Caco-2 (cell line): ENCODE measurements at regions not wholly inside any gene's neighbourhood (a gene's known extent, or its start where the extent isn't known, plus 50 kb on each side); places are given as distances from the start of the nearest gene placed in this dataset.

Experiments
- BruUV-seq: library from RNA; stranded (reverse); fragments of 400-500 nt; replicated peaks from 2 replicates; lab custom pipeline; 2021; lab: Mats Ljungman, UMichigan
- CTCF ChIA-PET: fragments of 300-600 bp; sonication (Branson Sonifier 250); formaldehyde crosslinking; loops from one replicate; lab custom pipeline; 2022; ENCODE audit warnings: antibody characterized with exemption; lab: Charles Lee
- POLR2A ChIA-PET: fragments of 300-600 bp; sonication (Branson Sonifier 250); formaldehyde crosslinking; loops from one replicate; lab custom pipeline; 2022; ENCODE audit warnings: antibody characterized with exemption; lab: Charles Lee
- DNase-seq, 2 experiments: peaks; one replicate each; pipeline versions ENCODE4 v3.0.0 to v3.0.0-alpha.2; 2020 to 2022
- H3K27me3 ChIP-seq: replicated peaks from 2 replicates; pipeline ENCODE4 v1.6.0; 2011; ENCODE audit warnings: low read length; ENCODE audit not compliant: control insufficient read depth, insufficient read depth
- H3K36me3 ChIP-seq: 2 replicates; pipeline ENCODE4 v1.5.1; 2011; ENCODE audit warnings: low read length; ENCODE audit not compliant: control insufficient read depth, insufficient read depth
- H3K4me1 ChIP-seq: fragments of 250-450 bp; sonication (Bioruptor Pico); 2 replicates; pipeline ENCODE4 v1.5.1; 2020; ENCODE audit warnings: mild to moderate bottlenecking
- H3K4me3 ChIP-seq: 2 replicates; pipeline ENCODE4 v1.5.1; 2011; ENCODE audit warnings: low read depth, mild to moderate bottlenecking, control low read depth, low read length
- H3K9me3 ChIP-seq: fragments of 250-450 bp; sonication (Bioruptor Pico); 2 replicates; pipeline ENCODE4 v1.5.1; 2020; ENCODE audit warnings: mild to moderate bottlenecking, moderate library complexity
- H3K27ac Mint-ChIP-seq: one replicate; pipeline ENCODE4 v1.8.0; 2022; ENCODE audit warnings: mixed read lengths; ENCODE audit not compliant: unreplicated experiment
- H3K27me3 Mint-ChIP-seq: one replicate; pipeline ENCODE4 v1.8.0; 2022; ENCODE audit warnings: mixed read lengths; ENCODE audit not compliant: insufficient read depth, unreplicated experiment
- H3K36me3 Mint-ChIP-seq: one replicate; pipeline ENCODE4 v1.8.0; 2022; ENCODE audit warnings: mild to moderate bottlenecking, mixed read lengths; ENCODE audit not compliant: insufficient read depth, unreplicated experiment
- H3K4me1 Mint-ChIP-seq: one replicate; pipeline ENCODE4 v1.8.0; 2022; ENCODE audit warnings: low read depth, mixed read lengths; ENCODE audit not compliant: unreplicated experiment
- H3K4me3 Mint-ChIP-seq: one replicate; pipeline ENCODE4 v1.8.0; 2022; ENCODE audit warnings: mild to moderate bottlenecking, moderate library complexity, mixed read lengths; ENCODE audit not compliant: unreplicated experiment
- H3K9me3 Mint-ChIP-seq: one replicate; pipeline ENCODE4 v1.8.0; 2022; ENCODE audit warnings: mixed read lengths; ENCODE audit not compliant: unreplicated experiment
- CTCF ChIP-seq, 2 experiments: fragments of 200-600 bp in 1 of 2; IDR thresholded peaks; 1 replicate in 1 of 2; 2 replicates in 1 of 2; pipeline versions ENCODE4 v1.5.1 to v1.8.0; 2011 to 2022; ENCODE audit warnings: antibody characterized with exemption in 1 of 2, control low read depth in 1 of 2, inconsistent platforms in 1 of 2, low read depth in 1 of 2, low read length in 1 of 2, mild to moderate bottlenecking in 1 of 2, moderate library complexity in 1 of 2; ENCODE audit not compliant: insufficient read depth in 1 of 2, severe bottlenecking in 1 of 2, unreplicated experiment in 1 of 2
- intact Hi-C: fragments of 100-400 bp; cut with micrococcal nuclease; formaldehyde crosslinking; loops from one replicate; pipeline ENCODE4 v1.10.0; 2022; ENCODE audit not compliant: unreplicated experiment

- H3K4me3 ChIP-seq: no peak overlapping the region
- intact Hi-C loops: no loop called here
- H3K4me1 ChIP-seq: no peaks in the 10 kb centered on the region
- POLR2A ChIA-PET: no interaction called here
- H3K36me3 Mint-ChIP-seq: no peaks in the 10 kb centered on the region
- CTCF ChIA-PET: interaction anchor here (0.6 kb wide), 1 partner anchor 817 kb away, joined by 5 read pairs; no protein-coding TSS in a partner anchor
- H3K27me3 ChIP-seq: no peaks in the 10 kb centered on the region
- DNase-seq: no peak
- no peaks in the 10 kb centered on the region for H3K36me3 ChIP-seq
- no peaks in the 10 kb centered on the region for H3K9me3 Mint-ChIP-seq
- no peak overlapping the region for H3K4me3 Mint-ChIP-seq
- H3K9me3 ChIP-seq: no peaks in the 10 kb centered on the region
- BruUV-seq: no TSS peak
- H3K27me3 Mint-ChIP-seq: no peaks in the 10 kb centered on the region
- TF ChIP-seq CTCF (IDR thresholded peaks at IDR 0.05; ENCODE audit: insufficient read depth in 1 of 2, low read depth in 1 of 2, low read length in 1 of 2, severe bottlenecking in 1 of 2, unreplicated experiment in 1 of 2): no peak
- no peak overlapping the region for H3K27ac Mint-ChIP-seq
- peaks cover 6% of the 10 kb centered on the region for H3K4me1 Mint-ChIP-seq
Measured at GRCh38 chr12:95358111-95359083, 115.6 kb upstream of the METAP2 start.

GRCh38 chr12:95365912-95366311 lies 108.0 kb upstream of the METAP2 start:
- intact Hi-C loops: no loop called here
- peaks cover 6% of the 10 kb centered on the region; the same call in 1 of the 2 replicates for H3K4me1 ChIP-seq
- H3K9me3 ChIP-seq: no peaks in the 10 kb centered on the region
- DNase-seq: no peak
- H3K4me3 ChIP-seq: no peak overlapping the region
- no TSS peak for BruUV-seq
- no peaks in the 10 kb centered on the region for H3K27me3 Mint-ChIP-seq
- POLR2A ChIA-PET: no interaction called here
- no peak for TF ChIP-seq CTCF (IDR thresholded peaks at IDR 0.05; ENCODE audit: insufficient read depth in 1 of 2, low read depth in 1 of 2, low read length in 1 of 2, severe bottlenecking in 1 of 2, unreplicated experiment in 1 of 2)
- H3K27me3 ChIP-seq: no peaks in the 10 kb centered on the region
- H3K9me3 Mint-ChIP-seq: no peaks in the 10 kb centered on the region
- CTCF ChIA-PET: no interaction called here
- H3K4me1 Mint-ChIP-seq: peaks cover 5% of the 10 kb centered on the region
- H3K27ac Mint-ChIP-seq: no peak overlapping the region
- no peaks in the 10 kb centered on the region for H3K36me3 ChIP-seq
- H3K36me3 Mint-ChIP-seq: no peaks in the 10 kb centered on the region
- no peak overlapping the region for H3K4me3 Mint-ChIP-seq

DNA sequence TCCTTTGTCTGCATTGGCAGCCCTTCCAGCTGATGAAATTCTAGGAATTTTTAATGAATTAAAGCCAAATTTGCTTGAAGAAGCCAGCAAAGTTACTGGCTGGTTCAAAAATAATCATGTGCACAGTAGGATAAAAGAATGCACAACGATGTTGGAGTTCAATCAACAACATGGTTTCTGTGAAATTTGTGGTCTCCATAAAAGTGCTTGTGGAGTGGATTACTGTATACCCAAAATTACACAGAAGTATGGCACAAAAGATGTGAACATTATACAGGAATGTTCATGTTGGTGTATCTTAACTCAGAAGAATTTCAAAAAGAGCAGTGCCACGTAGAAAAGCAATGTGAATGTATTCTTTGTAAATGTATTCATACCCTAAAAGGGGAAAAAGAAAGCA lies 105.0 kb upstream of the METAP2 start:
- H3K27me3 Mint-ChIP-seq: no peaks in the 10 kb centered on the region

More for the DNA sequence above, 105.0 kb upstream of the METAP2 start:
- Mint-ChIP-seq H3K36me3 (no peaks in the 10 kb centered on the region), H3K9me3 (no peaks in the 10 kb centered on the region), H3K27ac (no peak overlapping the region), H3K4me1 (peaks cover 5% of the 10 kb centered on the region), H3K4me3 (no peak overlapping the region)
- CTCF ChIA-PET: no interaction called here
- H3K27me3 ChIP-seq: no peaks in the 10 kb centered on the region
- H3K9me3 ChIP-seq: no peaks in the 10 kb centered on the region
- intact Hi-C loops: no loop called here
- H3K4me1 ChIP-seq: peaks cover 6% of the 10 kb centered on the region; the same call in 1 of the 2 replicates
- POLR2A ChIA-PET: no interaction called here
- TF ChIP-seq CTCF (IDR thresholded peaks at IDR 0.05; ENCODE audit: insufficient read depth in 1 of 2, low read depth in 1 of 2, low read length in 1 of 2, severe bottlenecking in 1 of 2, unreplicated experiment in 1 of 2): no peak
- BruUV-seq: no TSS peak
- DNase-seq: no peak
- H3K36me3 ChIP-seq: no peaks in the 10 kb centered on the region
- no peak overlapping the region for H3K4me3 ChIP-seq
